Mesendoderm (in vitro differentiated cells): ENCODE measurements at regions not wholly inside any gene's neighbourhood (a gene's known extent, or its start where the extent isn't known, plus 50 kb on each side); places are given as distances from the start of the nearest gene placed in this dataset.
"Not testable (repeated sequence)": the region's sequence is repeated elsewhere in the genome, so short reads cannot be mapped to it uniquely, and the experiment has no call there.

Source experiments
- DNase-seq: peaks from one replicate; pipeline ENCODE4 v3.0.0; 2013
- H2AK5ac ChIP-seq: 2 replicates; pipeline ENCODE4 v1.6.1; 2013; ENCODE audit warnings: low read length, inconsistent platforms
- H2BK120ac ChIP-seq: 2 replicates; pipeline ENCODE4 v1.6.1; 2013; ENCODE audit warnings: low read depth, mild to moderate bottlenecking, low read length, moderate library complexity, mixed read lengths
- H2BK15ac ChIP-seq: replicated peaks from 2 replicates; pipeline ENCODE4 v1.6.1; 2013; ENCODE audit warnings: low read depth, mild to moderate bottlenecking, moderate library complexity
- H2BK5ac ChIP-seq: 2 replicates; pipeline ENCODE4 v1.6.1; 2013; ENCODE audit warnings: low read length, inconsistent platforms
- H3K18ac ChIP-seq: 2 replicates; pipeline ENCODE4 v1.6.1; 2013; ENCODE audit warnings: mild to moderate bottlenecking, low read length, mixed read lengths
- H3K23ac ChIP-seq: one replicate; pipeline ENCODE4 v1.6.1; 2013; ENCODE audit warnings: low read length
- H3K27ac ChIP-seq: 2 replicates; pipeline ENCODE4 v1.5.1; 2013; ENCODE audit warnings: low read depth, mild to moderate bottlenecking, inconsistent platforms, low read length, moderate library complexity
- H3K27me3 ChIP-seq: 2 replicates; pipeline ENCODE4 v1.6.1; 2013; ENCODE audit warnings: low read length, control low read depth, mild to moderate bottlenecking, inconsistent platforms; ENCODE audit not compliant: insufficient read depth, poor library complexity
- H3K36me3 ChIP-seq: 2 replicates; pipeline ENCODE4 v1.6.1; 2013; ENCODE audit warnings: low read length, inconsistent platforms; ENCODE audit not compliant: control insufficient read depth, insufficient read depth
- H3K4ac ChIP-seq: one replicate; pipeline ENCODE4 v1.6.1; 2013; ENCODE audit warnings: low read depth, mild to moderate bottlenecking, low read length, moderate library complexity
- H3K4me1 ChIP-seq: 2 replicates; pipeline ENCODE4 v1.6.1; 2013; ENCODE audit warnings: low read depth, low read length, inconsistent platforms; ENCODE audit not compliant: control insufficient read depth
- H3K4me2 ChIP-seq: 2 replicates; pipeline ENCODE4 v1.6.1; 2013; ENCODE audit warnings: low read length
- H3K4me3 ChIP-seq: 2 replicates; pipeline ENCODE4 v1.5.1; 2013; ENCODE audit warnings: mild to moderate bottlenecking, low read length
- H3K56ac ChIP-seq: one replicate; pipeline ENCODE4 v1.6.1; 2013; ENCODE audit warnings: low read length
- H3K79me1 ChIP-seq: 2 replicates; pipeline ENCODE4 v1.6.1; 2013; ENCODE audit warnings: low read length, inconsistent platforms
- H3K79me2 ChIP-seq: 2 replicates; pipeline ENCODE4 v1.6.1; 2013; ENCODE audit warnings: mild to moderate bottlenecking, low read length; ENCODE audit not compliant: control insufficient read depth, insufficient read depth
- H3K9ac ChIP-seq: 2 replicates; pipeline ENCODE4 v1.6.1; 2013; ENCODE audit warnings: low read length, inconsistent platforms
- H4K5ac ChIP-seq: one replicate; pipeline ENCODE4 v1.6.1; 2013; ENCODE audit warnings: low read length
- H4K8ac ChIP-seq: one replicate; pipeline ENCODE4 v1.6.1; 2013; ENCODE audit warnings: low read depth, mild to moderate bottlenecking, control low read depth, low read length, moderate library complexity
- WGBS: extraction: QIAGEN DNeasy Blood & Tissue Kit; methylation state at CpG from one replicate; pipeline ENCODE4 v1.1.7; 2013; ENCODE audit warnings: low lambda C conversion rate, missing lambda C conversion rate; ENCODE audit not compliant: insufficient coverage; ENCODE audit errors: extremely low coverage; 5-methylcytosine and 5-hydroxymethylcytosine counted together

- H3K4ac ChIP-seq, H3K27me3 ChIP-seq, H3K4me2 ChIP-seq, DNase-seq, H3K27ac ChIP-seq, H3K18ac ChIP-seq, H4K5ac ChIP-seq, H2BK5ac ChIP-seq, H2BK15ac ChIP-seq, H2BK120ac ChIP-seq, H3K4me1 ChIP-seq, H3K23ac ChIP-seq, H3K9ac ChIP-seq, H2AK5ac ChIP-seq, H3K56ac ChIP-seq, H3K4me3 ChIP-seq, H3K79me1 ChIP-seq, H4K8ac ChIP-seq, H3K36me3 ChIP-seq, H3K79me2 ChIP-seq: not testable (repeated sequence)
- no CpG with 5 or more reads among the region's 1 CpG for WGBS
Observed at GRCh38 chr7:45440776-45441175, 133.4 kb upstream of the ADCY1 start.

DNA sequence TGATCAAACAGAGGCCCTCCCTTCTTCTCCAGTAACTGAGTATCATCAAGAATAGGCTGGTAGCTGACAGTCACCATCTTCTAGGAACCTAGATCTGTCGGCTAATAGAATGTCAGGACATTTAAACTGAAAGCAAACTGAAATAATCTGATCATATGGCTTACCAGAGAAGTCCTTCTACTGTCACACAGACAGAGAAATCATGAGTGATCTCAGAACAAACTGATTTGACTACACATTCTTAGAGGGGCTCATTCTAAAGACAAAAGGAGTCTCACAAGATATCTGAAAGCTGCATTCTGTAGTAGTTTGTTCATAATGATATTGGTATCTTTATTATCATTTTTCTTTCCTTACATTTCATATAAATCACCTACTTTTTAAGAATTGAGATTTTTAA is 130.9 kb upstream of the ADCY1 start:
- Histone ChIP-seq H3K9ac (no peak overlapping the region), H3K27me3 (no peaks in the 10 kb centered on the region), H2AK5ac (no peak overlapping the region), H3K18ac (no peak overlapping the region), H3K4ac (no peak overlapping the region), H3K79me2 (no peaks in the 10 kb centered on the region), H3K27ac (no peak overlapping the region), H4K8ac (no peak overlapping the region), H3K4me3 (no peak overlapping the region), H3K79me1 (no peaks in the 10 kb centered on the region), H2BK5ac (no peak overlapping the region), H4K5ac (no peak overlapping the region), H3K4me1 (no peaks in the 10 kb centered on the region), H3K23ac (no peak overlapping the region), H3K4me2 (no peak overlapping the region), H2BK120ac (no peak overlapping the region), H3K56ac (no peak overlapping the region), H2BK15ac (no peak overlapping the region), H3K36me3 (no peaks in the 10 kb centered on the region)
- DNase-seq = no peak
- WGBS = no CpG with 5 or more reads among the region's 1 CpG

GRCh38 chr7:45446195-45446944 is 127.8 kb upstream of the ADCY1 start:
- H3K4me2 ChIP-seq = no peak overlapping the region
- H2BK120ac ChIP-seq = no peak overlapping the region
- H4K5ac ChIP-seq = no peak overlapping the region
- no peak overlapping the region for H2BK5ac ChIP-seq
- no peak overlapping the region for H3K9ac ChIP-seq
- no peak overlapping the region for H3K18ac ChIP-seq
- no peak for DNase-seq
- H3K79me2 ChIP-seq = no peaks in the 10 kb centered on the region
- H3K36me3 ChIP-seq = no peaks in the 10 kb centered on the region
- no peak overlapping the region for H2AK5ac ChIP-seq
- H3K4me3 ChIP-seq = no peak overlapping the region
- H3K27ac ChIP-seq = no peak overlapping the region
- H2BK15ac ChIP-seq = no peak overlapping the region
- no peaks in the 10 kb centered on the region for H3K79me1 ChIP-seq
- no peak overlapping the region for H4K8ac ChIP-seq
- no peaks in the 10 kb centered on the region for H3K27me3 ChIP-seq
- no CpG with 5 or more reads among the region's 2 CpGs for WGBS
- H3K23ac ChIP-seq = no peak overlapping the region
- H3K4me1 ChIP-seq = no peaks in the 10 kb centered on the region
- H3K4ac ChIP-seq = no peak overlapping the region
- no peak overlapping the region for H3K56ac ChIP-seq

GRCh38 chr7:45447296-45447695 is 126.9 kb upstream of the ADCY1 start:
- WGBS = 100% methylated on average over 1 of the region's 1 CpG
- H2BK15ac ChIP-seq = no peak overlapping the region
- no peaks in the 10 kb centered on the region for H3K79me1 ChIP-seq

DNA sequence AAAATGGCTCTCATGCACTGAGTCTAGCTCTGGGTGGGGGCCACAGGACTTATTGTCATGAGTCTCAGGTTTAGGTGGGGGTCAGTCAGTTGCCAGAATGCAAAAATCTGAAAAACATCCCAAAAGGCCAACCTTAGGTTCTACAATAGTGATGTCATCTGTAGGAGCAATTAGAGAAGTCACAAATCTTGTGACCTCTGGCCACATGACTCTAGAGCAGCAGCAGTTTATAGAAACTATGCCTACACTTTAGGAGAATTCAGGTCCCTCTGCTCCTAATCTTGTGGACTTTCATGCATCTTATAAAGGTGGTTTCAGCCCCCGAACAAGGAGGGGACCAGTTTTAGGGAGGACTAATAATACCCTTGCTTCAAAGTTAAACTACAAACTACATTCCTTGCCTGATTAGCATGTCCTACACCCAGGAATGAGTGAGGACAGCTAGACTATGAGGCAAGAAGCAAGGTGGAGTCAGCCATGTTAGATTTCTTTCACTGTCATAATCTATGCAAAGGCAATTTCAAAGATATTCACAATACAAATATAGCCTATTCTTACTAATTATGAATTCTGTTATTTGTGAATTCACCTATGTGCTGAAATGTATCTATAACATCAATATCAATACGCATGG is 123.5 kb upstream of the ADCY1 start:
- no peak overlapping the region for H3K4ac ChIP-seq
- no peak overlapping the region for H3K18ac ChIP-seq
- H2BK5ac ChIP-seq = no peak overlapping the region
- no peak overlapping the region for H3K27ac ChIP-seq
- H3K4me2 ChIP-seq = no peak overlapping the region
- H4K8ac ChIP-seq = no peak overlapping the region
- H4K5ac ChIP-seq = no peak overlapping the region
- H3K27me3 ChIP-seq = no peaks in the 10 kb centered on the region
- no CpG with 5 or more reads among the region's 2 CpGs for WGBS
- no peak overlapping the region for H3K9ac ChIP-seq
- H3K36me3 ChIP-seq = no peaks in the 10 kb centered on the region
- no peak overlapping the region for H3K4me3 ChIP-seq
- no peak overlapping the region for H2BK15ac ChIP-seq
- H2AK5ac ChIP-seq = no peak overlapping the region
- DNase-seq = no peak
- no peaks in the 10 kb centered on the region for H3K79me2 ChIP-seq
- H3K56ac ChIP-seq = no peak overlapping the region
- no peak overlapping the region for H3K23ac ChIP-seq
- no peaks in the 10 kb centered on the region for H3K4me1 ChIP-seq
- no peaks in the 10 kb centered on the region for H3K79me1 ChIP-seq
- H2BK120ac ChIP-seq = no peak overlapping the region

More at GRCh38 chr7:45447296-45447695, 126.9 kb upstream of the ADCY1 start:
- H3K56ac ChIP-seq = no peak overlapping the region
- no peak overlapping the region for H2BK5ac ChIP-seq
- no peak overlapping the region for H3K27ac ChIP-seq
- DNase-seq = no peak
- no peak overlapping the region for H3K18ac ChIP-seq
- no peak overlapping the region for H3K9ac ChIP-seq
- no peak overlapping the region for H3K4me2 ChIP-seq
- H3K4me1 ChIP-seq = no peaks in the 10 kb centered on the region
- H2AK5ac ChIP-seq = no peak overlapping the region
- no peaks in the 10 kb centered on the region for H3K79me2 ChIP-seq
- H4K5ac ChIP-seq = no peak overlapping the region
- no peak overlapping the region for H3K23ac ChIP-seq
- no peak overlapping the region for H2BK120ac ChIP-seq
- H3K4ac ChIP-seq = no peak overlapping the region
- H4K8ac ChIP-seq = no peak overlapping the region
- H3K27me3 ChIP-seq = no peaks in the 10 kb centered on the region
- H3K4me3 ChIP-seq = no peak overlapping the region
- H3K36me3 ChIP-seq = no peaks in the 10 kb centered on the region
